HG03045 (cell line): ENCODE measurements at regions not wholly inside any gene's neighbourhood (a gene's known extent, or its start where the extent isn't known, plus 50 kb on each side); places are given as distances from the start of the nearest gene placed in this dataset.
"Not testable (repeated sequence)": the region's sequence is repeated elsewhere in the genome, so short reads cannot be mapped to it uniquely, and the experiment has no call there.

Experiments used
- ATAC-seq: cut with Tn5 transposase; IDR thresholded peaks from one replicate; pipeline ENCODE4 v1.9.1; 2021; ENCODE audit warnings: mild to moderate bottlenecking, moderate library complexity; ENCODE audit not compliant: unreplicated experiment

- not testable (repeated sequence) for ATAC-seq
These were observed 297.1 kb downstream of the RPIA start for GRCh38 chr2:88988617-88989016.

DNA sequence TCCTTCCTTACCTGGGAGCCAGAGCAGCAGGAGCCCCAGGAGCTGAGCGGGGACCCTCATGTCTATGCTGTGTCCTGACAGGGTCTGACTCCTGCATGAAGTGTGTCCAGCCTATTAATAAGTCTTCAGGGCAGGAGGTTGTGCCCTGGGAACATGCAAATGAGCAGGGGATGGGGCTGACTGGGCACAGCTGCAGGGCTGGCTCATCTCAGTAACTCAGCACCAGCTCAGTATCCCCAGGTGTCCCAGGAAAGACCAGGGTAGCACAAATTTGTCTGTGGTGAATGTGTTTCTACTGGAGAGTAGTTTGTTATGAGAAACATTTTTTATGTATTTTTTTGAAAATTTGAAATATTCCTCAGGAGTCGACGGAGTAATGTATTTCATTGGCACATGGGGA, 301.3 kb downstream of the RPIA start:
- not testable (repeated sequence) for ATAC-seq

DNA sequence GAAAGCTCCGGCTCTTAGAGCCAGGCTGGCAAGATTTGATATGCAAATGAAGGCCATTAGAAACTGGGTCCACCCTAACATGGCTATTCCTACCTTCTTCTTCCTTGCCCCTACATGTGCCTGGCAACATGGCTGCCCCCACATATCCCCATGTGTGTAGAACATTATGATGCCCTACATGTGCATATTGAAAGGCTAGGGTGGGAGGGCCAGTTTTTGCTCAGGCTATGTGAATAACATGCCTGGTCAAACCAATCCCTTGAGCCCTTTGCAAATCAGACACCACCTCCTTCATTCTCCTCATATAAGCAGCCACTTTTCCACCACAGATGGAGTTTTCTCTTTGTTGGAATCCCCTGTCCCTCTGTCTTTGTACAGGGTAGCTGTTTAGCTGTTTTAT, 303.4 kb downstream of the RPIA start:
- not testable (repeated sequence) for ATAC-seq

- ATAC-seq, result not testable (repeated sequence)
These were observed 305.1 kb downstream of the RPIA start for GRCh38 chr2:88996588-88996987.

DNA sequence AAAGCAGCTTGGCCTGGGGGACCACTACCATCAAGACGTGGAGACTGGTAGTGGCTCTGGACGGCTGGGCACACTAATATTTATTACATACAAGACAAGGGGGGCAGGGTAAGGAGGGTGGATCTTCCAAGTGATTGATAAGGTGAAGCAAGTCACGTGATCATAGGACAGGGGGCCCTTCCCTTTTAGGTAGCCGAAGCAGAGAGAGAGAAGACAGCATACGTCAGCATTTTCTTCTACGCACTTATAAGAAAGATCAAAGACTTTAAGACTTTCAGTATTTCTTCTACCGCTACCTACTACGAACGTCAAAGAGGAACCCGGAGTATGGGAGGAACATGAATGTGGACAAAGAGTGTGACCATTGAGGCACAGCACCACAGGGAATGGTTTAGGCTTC, 307.9 kb downstream of the RPIA start:
- ATAC-seq, result no peak

GRCh38 chr2:89000235-89000634, 308.8 kb downstream of the RPIA start:
- ATAC-seq, result no peak

- not testable (repeated sequence) for ATAC-seq
These were observed 312.8 kb downstream of the RPIA start for GRCh38 chr2:89004238-89004637.

DNA sequence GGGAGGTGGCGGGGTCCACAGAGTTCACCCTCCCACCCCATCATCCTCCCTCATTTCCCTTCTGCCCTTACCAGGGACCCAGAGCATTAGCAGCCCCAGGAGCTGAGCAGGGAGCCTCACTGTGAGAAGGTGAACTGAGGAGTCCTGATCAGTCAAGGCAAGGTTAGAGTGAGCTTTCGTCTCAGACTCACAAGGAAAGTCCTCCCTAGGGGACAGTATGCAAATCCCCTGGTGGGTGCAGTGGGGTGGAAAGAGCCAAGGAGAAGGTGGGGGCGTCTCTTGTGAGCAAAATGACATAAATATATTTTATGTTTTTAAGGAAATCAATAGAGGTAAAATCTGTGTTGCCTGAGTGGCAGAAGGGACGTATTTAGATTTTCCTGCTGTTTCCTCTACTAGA, 329.1 kb downstream of the RPIA start:
- ATAC-seq, result not testable (repeated sequence)

- ATAC-seq, result not testable (repeated sequence)
These were observed 334.8 kb downstream of the RPIA start for GRCh38 chr2:89026296-89026695.

GRCh38 chr2:89027115-89027514, 335.6 kb downstream of the RPIA start:
- ATAC-seq, result not testable (repeated sequence)

- ATAC-seq, result not testable (repeated sequence)
These were observed 336.1 kb downstream of the RPIA start for GRCh38 chr2:89027536-89027935.

DNA sequence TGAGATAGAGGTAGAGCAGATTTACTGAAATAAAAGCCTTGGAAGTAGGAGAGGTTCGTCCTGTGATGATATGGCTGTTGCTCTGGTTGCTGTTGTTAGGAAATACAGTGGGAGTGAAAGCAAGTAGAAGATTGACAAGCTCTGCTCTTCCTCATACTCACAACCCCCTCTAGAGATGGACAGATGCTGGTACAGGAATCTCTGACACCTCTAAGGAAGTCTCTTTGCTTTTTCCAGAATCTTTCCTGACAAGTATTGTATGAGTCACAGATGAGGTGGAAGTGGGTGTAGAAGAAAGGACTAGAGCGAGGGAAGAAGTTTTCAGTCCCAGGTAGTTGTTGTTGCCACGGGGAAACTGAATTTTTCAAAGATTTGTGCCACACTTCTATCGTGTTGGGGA, 337.8 kb downstream of the RPIA start:
- ATAC-seq, result not testable (repeated sequence)

DNA sequence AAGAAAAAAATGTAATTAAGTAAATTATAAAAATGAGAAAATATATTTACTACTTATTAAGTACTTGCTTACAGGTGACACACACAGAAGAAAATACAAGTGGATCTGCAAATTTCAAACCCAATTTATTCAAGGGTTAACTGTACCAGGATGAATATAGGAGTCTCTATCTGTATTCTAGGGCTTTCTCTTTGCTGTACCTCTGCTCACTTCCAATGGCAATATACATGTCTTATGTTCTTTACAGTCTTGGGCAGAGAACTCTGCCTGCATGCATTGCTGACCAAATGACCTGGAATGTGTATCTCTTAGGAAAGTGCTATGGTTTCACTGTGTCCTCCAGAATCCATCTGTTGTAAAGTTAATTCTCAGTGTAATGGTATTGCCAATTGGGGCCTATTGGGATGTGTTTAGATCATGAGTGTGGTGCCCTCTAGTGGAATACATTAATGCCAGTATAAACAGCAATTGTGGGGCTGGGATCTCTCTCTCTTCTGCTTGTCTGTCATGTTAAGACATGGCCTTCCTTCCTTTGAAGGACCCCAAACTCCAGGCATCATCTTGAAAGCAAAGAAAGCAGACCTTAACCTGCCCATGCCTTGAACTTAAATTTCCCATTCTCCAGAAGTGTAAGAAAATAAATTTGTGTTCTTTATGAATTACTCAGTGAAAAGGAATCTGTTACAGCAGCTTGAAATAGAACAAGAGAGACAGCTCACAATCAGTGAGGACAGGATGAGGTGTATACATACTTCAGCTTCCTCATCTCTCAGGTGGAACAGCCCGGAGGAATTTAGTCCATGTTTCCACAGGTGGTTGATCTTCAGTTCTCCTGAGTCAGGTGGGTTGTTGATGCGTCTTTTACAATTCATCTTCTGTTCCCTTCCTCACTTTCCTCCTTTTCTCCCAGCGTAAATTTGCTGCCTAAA, 356.9 kb downstream of the RPIA start:
- ATAC-seq, result not testable (repeated sequence)

DNA sequence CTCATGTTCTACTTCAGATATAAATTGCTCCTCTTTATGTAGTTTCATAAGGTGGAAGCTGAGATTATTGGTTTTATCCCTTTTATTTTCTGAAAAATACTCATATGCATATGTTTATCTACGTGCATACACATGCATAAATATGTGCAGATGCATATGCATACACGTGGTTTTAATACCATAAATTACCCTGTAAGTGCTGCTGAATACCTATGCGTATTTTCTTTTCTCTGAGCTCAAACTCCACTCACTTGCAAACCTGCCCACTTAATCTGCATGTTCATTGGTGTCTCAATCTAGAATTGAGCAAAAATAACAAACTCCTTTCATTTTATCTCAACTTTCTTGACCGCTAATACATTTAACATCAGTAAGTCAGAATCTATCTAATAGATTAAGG, 367.1 kb downstream of the RPIA start:
- ATAC-seq, result not testable (repeated sequence)

DNA sequence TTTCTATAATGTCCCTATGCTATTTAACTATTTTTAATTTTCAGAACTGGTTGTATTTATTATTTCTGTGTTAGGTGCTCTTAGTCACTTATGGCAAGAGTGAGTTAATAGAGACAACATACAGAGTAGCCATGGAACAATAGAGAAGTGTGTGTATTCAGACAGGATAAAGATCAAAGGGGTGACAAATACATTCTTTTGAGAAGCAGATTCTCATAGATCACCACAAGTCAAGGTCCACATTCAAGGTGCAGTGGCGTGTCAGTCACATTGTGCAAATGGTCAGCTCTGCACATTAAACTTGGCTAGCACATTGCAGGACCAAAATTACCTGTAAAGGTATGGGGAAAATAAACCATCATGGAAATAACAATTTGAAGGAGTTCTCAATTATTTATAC, 369.7 kb downstream of the RPIA start:
- ATAC-seq, result not testable (repeated sequence)

GRCh38 chr2:89076771-89077170, 385.3 kb downstream of the RPIA start:
- not testable (repeated sequence) for ATAC-seq

DNA sequence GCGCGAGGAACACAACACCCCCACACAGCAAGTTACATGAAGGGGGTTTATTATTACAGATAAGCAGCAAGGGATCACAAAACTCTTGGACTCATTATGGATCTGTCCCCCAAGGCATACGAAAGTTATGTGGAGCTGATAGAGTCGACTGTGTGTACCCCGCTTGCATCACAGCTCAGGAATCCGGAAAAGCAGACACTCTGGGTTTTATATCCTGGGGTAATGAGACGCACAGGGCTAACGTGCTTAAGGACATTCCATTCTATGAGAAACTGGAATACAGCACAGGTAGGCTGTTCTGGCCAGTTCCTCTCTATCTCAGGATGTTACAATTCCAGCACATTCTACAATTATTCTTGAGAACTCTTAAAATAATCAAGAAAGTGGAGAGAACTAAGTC, 401.4 kb downstream of the RPIA start:
- ATAC-seq, result not testable (repeated sequence)

- ATAC-seq, result not testable (repeated sequence)
These were observed 403.6 kb downstream of the RPIA start for GRCh38 chr2:89095060-89095459.

GRCh38 chr2:89102587-89102986, 411.1 kb downstream of the RPIA start:
- ATAC-seq, result not testable (repeated sequence)

DNA sequence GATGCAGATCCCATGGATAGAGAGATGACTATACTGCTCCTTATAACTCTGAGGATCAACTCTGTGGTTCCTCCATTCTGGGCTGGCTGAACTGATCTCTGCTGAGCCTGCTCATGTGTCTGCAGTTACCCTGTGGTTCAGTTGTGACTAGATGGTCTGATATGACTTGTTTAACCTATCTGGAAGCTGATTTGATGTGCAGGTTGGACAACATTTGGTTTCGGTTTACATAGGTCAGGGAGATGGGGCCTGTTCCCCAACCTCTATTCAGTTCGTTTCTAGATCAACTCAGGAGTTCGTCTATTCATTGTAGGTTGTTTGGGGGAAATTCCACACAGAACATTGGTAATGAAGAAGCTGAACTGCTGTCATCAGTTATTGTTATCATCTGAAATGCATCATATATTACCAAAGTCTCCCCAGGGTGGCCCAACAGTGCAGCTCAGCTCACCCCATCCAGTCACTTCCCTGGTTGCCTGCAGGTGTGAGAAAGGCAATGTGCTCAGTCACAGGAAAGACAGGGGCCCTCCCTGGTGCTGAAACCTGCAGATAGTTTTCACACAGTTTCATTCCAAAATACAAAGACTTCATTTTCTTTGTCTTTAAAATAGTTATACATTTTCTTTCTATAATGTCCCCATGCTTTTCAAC, 415.0 kb downstream of the RPIA start:
- not testable (repeated sequence) for ATAC-seq

DNA sequence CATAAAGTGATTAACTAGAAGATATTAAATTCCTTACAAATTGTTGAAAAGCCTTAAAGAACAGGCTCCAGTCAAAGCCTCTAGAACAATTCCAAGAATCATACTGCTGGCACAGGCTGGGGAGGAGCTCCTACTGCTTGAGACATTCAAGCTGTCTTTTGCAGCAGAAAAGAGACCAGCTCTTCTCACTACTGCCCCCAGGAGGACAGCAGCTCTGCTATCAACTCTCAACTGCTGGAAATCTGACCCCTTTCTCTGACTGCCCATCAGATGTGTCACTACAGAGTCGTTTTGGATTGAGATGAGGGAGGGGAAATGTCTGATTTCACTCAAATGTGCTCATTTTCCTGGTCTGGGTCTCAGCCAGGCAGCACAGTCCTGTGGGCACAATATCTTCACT, 421.0 kb downstream of the RPIA start:
- not testable (repeated sequence) for ATAC-seq

- ATAC-seq, result not testable (repeated sequence)
These were observed 421.8 kb downstream of the RPIA start for GRCh38 chr2:89113286-89113685.
